Cardiac fibroblast (primary cell): ENCODE measurements at regions not wholly inside any gene's neighbourhood (a gene's known extent, or its start where the extent isn't known, plus 50 kb on each side); places are given as distances from the start of the nearest gene placed in this dataset.

Experiments used
- DNase-seq, 2 donors: peaks; one replicate each; pipeline versions ENCODE4 v3.0.0 to v3.0.0-alpha.2; 2010; ENCODE audit warnings: low read depth in 2 of 2
- H3K4me3 ChIP-seq, 2 donors: replicated peaks in 1 of 2; 1 replicate in 1 of 2; 2 replicates in 1 of 2; pipeline ENCODE4 v1.5.1; 2011; ENCODE audit warnings: low read depth in 2 of 2, low read length in 2 of 2, mild to moderate bottlenecking in 2 of 2, moderate library complexity in 1 of 2
- CTCF ChIP-seq: IDR thresholded peaks from one replicate; pipeline ENCODE4 v1.5.1; 2011; ENCODE audit warnings: low read depth, mild to moderate bottlenecking, low read length, inconsistent platforms

DNA sequence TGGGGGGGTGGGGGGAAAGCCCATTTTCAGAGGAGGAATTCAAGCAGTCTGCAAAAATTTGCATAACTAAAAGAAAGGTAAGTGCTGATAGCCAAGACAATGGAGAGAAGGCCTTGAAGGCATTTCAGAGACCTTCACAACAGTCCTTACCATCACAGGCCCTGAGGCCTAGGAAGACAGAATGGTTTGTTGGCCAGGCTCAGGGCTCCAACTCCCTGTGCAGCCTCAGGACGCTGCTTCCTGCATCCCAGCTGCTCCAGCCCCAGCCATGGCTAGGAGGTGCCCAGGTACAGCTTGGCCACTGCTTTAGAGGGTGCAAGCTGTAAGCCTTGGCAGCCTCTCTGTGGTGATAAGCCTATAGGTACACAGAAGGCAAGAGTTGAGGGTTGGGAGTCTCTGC is 571.6 kb downstream of the MATN1 start:
- TF ChIP-seq CTCF = no peak
- no peak for DNase-seq

GRCh38 chr1:30151119-30151518 is 572.3 kb downstream of the MATN1 start:
- no peak for TF ChIP-seq CTCF
- no peak overlapping the region for H3K4me3 ChIP-seq
- no peak for DNase-seq

More for the DNA sequence above, 571.6 kb downstream of the MATN1 start:
- no peak overlapping the region for H3K4me3 ChIP-seq

DNA sequence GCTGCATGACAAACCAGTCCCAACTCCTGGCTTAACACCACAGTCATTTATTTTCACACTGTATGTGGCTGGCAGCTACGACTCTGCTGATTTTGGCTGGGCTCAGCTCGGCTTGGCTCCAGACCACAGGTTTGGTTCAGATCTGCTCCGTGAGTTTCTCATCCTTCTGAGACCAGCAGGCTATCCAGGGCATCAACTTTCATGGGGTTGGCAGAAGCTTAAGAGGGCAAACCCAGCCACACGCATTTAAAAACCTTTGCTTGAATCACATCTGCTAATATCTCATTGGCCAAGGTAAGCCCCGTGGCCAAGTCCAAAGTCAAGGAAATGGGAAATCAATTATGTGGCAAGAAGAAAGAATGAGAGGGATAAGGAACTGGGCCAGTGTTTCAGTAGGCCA is 574.2 kb downstream of the MATN1 start:
- H3K4me3 ChIP-seq = no peak overlapping the region
- no peak for DNase-seq
- TF ChIP-seq CTCF = no peak

GRCh38 chr1:30148676-30149075 is 574.7 kb downstream of the MATN1 start:
- TF ChIP-seq CTCF = no peak
- DNase-seq = no peak
- H3K4me3 ChIP-seq = no peak overlapping the region

- H3K4me3 ChIP-seq = no peak overlapping the region
Measured at GRCh38 chr1:30147188-30147587, 576.2 kb downstream of the MATN1 start.

GRCh38 chr1:30146448-30146847 is 576.9 kb downstream of the MATN1 start:
- no peak overlapping the region for H3K4me3 ChIP-seq
- TF ChIP-seq CTCF = no peak
- no peak for DNase-seq

More at GRCh38 chr1:30147188-30147587, 576.2 kb downstream of the MATN1 start:
- DNase-seq = no peak
- TF ChIP-seq CTCF = no peak

DNA sequence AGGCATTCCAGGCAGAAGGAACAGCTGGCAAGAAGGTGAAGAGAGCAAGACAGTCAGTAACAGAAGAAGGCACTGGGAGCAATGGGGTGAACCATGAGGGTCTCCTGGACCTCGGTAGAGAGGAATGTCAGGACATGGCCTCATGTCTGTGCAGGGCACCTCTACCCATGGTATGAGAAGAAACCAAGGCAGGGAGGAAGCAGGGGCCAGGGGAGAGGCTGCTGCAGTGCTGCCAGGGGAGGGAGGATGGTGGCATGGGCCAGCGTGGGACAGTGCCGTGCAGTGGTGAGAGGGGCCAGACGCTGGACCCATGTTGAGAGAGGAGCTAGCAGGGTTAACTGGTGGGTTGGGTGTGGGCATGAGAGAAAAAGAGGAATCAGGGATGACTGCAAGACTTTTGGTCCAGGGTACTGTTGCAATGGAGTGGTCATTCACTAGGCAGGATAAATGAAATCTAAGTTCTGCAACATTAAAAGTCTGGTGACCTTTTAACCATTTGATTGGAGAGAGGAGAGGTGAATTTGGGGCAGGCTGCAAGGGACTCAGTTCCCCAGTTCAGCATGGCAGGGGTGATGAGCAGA is 577.6 kb downstream of the MATN1 start:
- TF ChIP-seq CTCF = no peak
- DNase-seq = no peak
- no peak overlapping the region for H3K4me3 ChIP-seq
